Activated CD4-positive, alpha-beta T cell treated with anti-CD3 and anti-CD28 coated beads, Interleukin-2, amount 50 U/mL, for 1 hour (primary cell): ENCODE measurements at regions not wholly inside any gene's neighbourhood (a gene's known extent, or its start where the extent isn't known, plus 50 kb on each side); places are given as distances from the start of the nearest gene placed in this dataset.

Source experiments
- DNase-seq: peaks from one replicate; pipeline ENCODE4 v3.0.0-alpha.2; 2020

DNA sequence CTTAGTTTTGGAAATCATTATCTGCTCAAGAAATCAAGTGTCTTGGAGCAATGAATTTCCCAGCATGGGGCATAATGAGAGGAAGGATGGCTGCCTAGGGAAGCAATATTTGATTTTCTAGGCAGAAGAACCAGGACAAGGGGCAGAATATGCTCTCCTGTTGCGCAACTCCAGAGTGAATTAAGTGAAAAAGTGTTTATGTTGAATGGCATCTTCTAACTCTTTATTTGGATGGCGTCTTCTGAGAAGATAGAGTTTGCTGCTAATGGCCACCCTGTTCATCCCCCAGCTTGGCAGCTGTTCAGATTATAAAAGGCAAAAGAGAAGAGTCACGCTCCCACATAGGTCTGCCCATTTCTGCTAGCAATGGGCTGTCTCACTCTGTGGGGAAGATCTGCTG, 1278.1 kb downstream of the AACS start:
- no peak for DNase-seq

DNA sequence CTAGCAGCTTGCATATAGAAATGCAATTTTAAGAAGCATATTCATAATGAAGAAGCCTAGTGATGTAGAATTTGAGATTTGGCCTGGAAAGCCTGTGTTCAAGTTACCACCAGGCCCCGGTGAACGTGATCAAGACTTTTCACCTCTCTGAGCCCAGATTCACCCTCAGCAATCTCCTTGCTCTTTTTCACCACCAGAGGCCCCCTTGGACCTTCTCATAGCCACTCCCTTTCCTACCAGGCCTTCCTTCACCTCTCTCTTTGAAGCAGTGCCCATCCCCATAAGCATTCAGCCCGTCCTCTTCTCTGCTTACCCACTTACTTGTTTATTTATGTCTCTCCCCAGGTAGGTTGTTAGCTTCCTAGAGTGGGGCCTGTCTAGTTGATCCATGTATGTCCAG, 1280.9 kb downstream of the AACS start:
- DNase-seq = no peak

DNA sequence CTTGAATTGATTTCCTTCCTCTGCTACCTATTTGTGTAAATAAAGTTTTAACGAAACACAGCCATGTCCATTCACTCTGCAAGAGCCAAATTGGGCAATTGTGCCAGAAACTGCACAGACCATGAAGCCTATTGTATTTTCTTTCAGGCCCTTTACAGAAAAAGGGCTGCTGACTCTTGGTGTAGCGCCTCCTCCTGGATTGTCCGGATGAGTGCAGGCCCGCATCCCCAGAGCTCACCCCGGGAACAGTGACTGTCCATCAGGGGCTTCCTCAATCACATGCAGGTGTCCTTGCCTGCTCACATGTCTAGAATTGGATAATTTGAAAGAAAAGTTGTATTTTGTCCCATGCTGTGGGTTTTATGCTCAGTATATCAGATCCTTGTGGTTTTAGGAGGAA, 1282.2 kb downstream of the AACS start:
- DNase-seq = no peak

DNA sequence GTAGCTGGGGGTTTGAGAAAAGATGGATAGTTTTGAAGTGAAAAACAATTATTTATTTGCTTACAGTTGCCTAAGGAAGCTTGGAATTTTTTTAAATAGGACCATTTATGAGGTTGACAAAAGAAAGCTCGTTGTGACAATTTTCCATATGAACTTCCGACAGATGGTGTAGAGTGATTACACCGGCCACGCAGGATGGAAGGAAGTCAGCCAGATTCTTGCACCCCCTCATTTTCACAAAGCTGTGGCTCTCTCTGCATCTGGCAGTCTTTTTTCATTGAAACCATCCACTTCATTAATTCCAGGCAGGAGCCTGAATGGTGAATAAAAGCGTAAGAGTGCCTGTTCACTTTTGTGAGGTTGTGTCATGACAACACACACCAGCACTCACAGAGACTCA, 1284.1 kb downstream of the AACS start:
- DNase-seq = no peak

DNA sequence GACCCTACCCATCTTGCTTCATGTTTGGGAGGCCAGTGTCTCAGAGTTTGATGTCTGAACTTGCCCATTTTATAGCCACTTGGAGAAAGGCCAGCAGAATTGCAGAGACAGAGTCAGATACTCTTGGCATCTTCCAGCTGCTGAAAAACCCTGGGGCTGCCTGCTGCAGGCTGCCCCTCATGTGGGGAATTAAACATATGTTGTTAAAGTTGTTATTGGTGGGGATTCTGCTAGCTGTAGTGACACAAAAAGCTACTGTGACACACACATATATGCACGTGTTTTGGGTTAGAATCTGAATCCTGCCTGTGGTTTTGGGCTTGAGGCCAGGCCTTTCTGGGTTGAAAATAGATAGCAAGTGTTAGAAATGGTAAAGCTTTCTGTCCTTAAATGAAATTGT, 1288.4 kb downstream of the AACS start:
- no peak for DNase-seq

DNA sequence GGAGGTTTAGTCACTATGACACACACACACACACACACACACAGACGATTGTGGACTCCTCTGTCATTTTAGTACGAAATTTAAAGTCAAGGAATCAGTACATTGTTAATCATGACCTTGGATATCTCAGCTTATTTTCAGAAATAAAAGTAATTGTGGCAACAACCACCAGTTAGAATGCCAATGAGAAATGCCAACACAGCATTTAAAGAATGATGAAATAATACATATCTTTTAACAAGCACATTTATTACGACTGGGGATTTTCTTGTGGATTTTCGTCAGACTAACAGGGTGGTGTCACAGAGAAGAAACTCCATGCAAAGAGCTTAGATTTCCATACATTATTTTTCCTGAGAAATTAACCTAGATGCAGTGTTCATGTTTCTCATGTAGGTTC, 1289.4 kb downstream of the AACS start:
- no peak for DNase-seq

DNA sequence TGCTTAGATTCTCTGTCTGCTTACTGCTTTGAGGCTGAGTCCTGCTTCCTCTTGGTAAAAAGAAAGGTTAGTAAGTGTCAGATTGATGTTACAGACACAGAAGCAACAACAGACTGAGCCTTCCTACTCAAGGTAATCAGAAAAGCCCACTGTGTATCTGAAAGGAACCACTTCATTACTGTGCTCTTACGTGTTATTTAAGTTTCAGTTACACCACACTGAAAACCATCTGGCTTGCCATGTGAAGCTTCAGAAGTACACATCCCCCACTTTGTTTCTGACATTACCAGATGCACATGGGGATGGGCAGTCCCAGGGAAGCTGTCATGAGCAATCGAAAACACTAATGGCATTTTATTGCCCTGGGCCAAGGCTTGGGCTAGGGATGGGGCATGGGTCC, 1290.1 kb downstream of the AACS start:
- no peak for DNase-seq

DNA sequence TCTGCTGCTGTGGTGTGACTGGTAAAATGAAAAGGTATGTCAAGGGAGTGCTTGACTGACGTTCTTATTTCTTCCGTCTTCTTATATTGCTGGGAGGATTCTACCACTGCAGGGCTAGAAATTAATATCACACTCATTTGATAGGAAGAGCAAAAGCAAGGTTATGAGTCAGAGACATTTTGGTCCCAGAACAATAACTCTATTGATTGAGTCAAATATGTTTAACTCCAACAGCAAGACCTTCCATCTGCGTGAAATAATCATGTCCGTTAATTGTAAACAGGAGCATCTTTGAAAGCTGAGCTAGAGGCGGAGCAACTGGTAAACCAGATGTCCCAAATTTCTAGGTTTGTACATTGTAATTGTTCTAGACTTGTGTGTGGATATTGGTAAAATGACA, 1293.6 kb downstream of the AACS start:
- DNase-seq = no peak

DNA sequence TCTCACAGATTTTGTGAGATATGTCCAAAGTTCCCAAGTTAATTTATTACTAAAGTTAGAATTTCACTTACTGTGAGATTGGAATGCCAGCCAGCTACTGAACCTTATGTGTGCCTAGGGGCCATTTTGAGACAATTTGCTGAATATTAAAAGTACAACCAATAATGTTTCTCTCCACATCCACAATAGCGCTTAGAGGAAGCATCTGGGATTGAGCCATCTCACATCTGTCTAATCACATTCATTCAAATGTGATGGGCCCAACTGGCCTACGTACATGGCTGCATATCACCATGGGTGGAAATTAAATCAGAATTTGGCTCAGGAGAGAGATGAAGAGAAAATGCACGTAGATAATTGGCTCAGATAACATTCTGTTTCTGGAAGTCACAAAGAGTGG, 1294.0 kb downstream of the AACS start:
- DNase-seq = no peak

DNA sequence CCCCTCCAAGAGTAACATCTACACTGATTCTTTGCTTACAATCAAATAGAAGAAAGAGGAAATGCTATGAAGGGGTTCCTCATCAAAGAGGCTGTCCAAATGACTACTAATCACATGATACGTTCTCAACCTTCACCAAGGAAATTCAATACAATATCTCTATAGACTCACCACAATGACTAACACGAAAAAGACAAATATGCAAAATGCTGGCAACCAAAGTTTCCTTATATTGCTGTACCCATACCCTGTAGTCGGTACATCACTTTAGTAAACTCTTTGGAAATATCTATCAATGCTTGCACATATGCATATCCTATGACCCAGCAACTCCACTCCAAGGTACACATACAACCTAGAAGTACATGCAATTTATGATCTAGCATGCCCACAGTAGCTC, 1296.6 kb downstream of the AACS start:
- no peak for DNase-seq

DNA sequence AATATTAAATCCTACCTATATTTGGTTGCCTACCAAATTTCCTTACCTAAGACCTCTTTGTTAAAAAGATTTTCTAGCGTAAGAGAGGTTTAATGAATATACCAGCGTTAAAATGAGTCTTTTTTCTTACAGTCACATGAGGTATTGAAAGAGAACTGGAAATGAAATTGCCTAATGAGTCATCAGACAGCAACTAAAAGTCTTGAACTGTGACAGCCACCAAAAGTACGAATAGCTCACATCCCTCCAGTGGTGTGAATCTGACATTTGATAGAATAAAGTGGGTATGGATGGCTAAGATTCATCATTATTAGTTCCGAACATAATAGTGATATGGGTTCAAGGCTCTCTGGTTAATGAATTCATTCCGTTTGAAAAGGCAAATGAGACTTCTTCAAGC, 1297.3 kb downstream of the AACS start:
- no peak for DNase-seq

DNA sequence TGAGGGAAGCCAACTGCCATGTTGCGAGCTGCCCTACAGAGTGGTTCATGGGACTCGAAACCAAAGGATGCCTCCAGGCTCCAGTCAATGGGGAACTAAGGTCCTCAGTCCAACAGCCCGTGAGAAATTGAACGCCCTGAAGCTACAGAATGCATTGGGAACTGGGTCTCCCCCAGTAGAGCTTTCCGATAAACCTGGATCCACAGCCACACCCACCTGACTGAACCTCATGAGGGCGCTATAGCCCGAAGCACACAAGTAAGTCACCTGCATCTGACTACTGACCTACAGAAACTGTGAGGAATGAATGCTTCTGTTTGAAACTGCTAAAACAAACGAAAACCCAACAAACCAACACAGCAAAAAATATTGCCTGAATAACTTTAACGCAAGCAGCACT, 1297.7 kb downstream of the AACS start:
- no peak for DNase-seq

DNA sequence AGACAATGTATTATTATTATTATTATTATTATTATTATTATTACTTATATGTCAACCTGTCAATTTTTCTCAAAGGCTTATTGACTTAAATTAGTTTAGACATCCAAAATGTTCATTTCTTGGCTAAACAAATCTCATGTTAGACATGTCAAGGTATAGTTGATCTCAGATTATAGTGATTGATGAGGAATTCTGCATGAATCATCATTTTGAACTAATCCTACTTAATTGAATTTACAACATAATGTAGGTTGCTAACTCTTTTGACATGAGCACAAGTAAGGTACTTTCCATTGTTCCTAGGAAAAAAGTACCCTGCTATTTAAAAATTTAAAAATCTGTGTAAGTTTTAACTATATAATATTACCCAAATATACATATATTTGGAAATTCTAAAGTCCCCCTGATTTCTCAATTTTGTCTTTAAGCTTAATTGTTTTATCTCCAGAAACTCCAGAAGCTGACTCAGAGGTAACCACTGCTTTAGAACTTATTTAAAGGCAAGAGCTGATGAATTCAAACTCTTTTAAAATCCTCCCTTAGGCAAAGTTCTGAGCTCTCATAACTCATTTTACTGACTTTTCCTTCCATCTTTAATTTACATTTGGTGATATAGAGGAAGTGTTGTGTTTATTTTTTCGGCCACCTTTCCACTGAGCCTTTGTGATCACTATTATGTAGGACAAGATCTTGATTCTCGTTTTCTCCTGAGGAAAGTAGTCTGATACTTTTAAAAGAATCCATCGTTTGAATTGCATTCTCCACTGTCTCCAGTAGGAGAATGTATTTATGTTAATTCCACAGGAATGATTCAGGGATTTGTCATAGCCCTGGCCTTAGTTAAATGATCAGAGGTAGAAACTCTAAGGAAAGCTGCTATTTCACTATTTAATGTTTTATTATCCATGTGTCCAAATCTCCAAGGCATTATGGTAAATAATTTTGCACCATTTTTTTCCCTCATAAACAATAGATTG, 1304.5 kb downstream of the AACS start:
- DNase-seq = no peak

DNA sequence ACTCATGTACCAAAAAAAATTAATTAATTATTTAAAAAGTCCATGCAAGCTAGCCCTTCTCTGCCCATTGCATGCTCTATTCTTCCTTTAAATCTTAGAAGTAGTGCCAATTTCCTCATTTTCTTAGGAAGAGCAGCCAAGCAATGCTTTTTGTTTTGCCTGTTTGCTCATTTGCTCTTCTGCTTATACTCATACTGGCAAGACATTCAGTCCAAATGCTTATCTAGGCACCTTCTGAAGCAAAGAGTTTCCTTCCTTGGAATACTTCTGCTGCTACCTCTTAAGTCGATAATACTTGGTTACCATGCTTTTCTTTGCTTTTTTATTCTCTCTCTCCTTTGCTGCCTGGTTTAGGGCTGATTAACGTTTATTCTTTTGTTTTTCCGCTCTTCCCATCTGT, 1318.3 kb downstream of the AACS start:
- DNase-seq = no peak

DNA sequence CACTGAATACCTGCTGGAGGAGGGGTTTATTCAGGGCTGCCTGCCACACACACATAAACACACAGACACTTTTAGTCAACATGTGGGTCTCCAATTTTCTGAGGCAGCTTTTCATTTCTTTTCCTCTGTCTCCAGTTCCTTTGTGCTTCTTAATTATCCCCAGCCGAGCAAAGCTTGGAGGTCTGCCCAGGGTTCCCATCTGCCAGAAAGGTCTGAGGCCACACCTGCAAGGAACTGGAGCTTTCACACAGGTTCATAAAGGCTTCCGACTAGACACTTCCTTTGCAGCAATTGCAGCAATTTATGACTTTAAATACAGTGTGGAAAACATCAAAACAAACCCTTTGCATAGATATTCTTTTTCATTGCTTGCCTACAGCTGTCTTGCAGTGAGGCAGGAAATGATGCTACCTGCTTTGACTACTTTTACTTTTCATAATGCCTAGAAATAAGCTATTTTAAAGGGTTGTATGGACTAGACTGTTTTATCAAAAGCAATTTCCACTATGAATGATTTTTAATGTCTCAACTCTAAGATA, 1318.9 kb downstream of the AACS start:
- DNase-seq = no peak

DNA sequence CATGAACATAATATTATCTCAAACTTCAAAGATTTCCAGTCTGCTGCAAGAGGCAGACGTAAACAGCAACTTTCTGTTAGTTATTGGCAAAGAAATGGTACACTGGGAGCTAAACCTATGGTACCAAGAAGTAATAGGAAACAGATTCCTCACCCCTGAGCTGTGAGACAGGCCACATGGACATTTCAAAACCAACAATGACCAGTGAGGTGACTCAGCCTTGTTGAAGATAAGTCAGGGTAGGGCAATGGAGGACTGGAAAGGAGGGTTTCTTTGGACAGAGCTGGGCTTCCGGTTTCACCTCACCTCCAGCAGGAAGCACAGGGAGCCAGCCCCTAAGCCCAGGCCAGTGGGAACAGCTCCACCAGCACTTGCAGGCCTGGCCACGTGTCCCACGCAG, 1320.5 kb downstream of the AACS start:
- no peak for DNase-seq

DNA sequence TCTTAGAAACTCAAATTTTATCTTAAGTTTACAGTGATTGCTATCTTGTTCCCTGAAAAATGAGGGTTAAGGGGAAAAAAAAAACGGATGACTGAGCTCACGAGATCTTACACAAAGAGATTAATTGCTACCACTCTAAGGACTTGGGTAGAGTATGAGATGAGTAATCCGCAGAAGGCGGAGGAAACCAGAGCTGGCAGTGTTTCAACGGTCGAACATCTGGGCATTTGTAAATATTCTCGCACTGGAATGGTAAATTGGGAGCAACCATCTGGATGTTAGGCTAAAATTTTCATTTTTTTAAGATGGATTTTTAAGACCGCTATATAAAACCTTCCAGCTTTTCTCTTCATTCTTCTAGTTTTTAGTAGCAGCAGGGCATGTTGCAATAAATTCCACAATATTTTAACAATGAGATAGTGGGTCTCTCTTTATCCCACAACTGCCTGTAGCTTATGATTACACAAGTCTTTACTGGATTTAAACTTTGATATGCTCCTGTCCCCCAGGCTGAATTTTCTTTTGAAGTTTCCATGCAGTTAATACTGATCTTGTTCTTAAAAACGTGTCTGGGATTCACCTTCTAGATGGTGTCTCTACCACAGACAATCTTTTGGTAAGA, 1324.1 kb downstream of the AACS start:
- no peak for DNase-seq

DNA sequence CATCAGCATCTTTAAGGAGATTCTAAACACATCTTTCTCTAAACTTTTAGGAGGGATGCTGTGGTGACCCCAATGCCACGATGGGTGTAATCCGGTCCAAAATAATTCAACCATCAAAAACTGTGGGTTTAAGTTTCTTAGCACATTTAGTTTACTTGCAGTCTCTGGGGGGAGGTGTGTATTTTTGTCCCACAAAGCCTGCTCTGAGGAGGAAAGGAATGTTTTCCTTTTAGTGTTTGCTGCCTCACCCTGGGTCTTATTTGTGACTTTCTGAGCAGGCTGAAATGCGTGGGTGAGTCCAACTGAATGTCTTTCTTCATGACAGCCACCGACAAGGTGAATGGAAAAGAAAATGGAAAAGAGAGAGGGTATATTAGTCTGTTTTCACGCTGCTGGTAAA, 1324.7 kb downstream of the AACS start:
- DNase-seq = no peak

DNA sequence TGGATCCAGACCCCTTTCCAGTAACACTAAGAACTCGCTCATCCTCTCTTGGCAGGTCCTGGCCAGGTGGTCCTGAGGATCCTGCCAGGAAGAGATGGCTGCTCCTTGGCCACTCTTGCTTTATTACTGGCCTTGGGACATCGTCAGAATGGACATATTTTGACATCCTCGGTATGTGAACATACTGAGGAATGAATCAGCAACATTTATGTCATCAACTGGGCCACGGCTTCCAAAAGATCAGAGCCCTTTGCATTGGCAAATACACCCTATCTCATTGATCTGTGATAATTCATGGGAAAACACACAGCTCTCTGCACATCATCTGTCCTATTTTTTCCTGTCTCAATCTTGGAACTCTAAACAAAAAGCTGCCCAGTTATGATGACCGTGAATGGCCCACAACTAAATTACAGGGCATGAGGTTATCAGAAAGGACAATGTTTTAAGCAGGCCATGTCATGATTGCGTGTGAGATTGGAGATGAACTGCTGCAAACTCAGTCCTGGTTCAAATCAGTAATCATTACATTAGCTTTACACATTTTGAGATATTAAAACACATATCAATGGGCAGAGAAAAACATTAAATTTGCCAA, 1325.8 kb downstream of the AACS start:
- no peak for DNase-seq

DNA sequence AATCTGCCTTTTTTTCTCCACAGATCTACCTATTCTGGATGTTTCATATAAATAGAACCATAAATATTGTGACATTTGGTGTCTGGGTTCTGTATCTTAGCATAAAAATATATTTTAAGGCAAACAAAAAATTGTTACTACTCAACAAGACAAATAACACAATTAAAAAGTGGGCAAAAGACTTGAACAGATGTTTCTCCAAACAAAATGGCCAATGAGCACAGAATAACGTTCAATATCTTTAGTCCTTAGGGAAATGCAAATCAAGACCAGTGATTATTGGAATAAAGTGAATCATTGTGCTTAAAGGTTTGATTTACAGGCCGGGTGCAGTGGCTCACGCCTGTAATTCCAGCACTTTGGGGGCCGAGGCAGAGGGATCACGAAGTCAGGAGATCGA, 1331.3 kb downstream of the AACS start:
- DNase-seq = no peak

DNA sequence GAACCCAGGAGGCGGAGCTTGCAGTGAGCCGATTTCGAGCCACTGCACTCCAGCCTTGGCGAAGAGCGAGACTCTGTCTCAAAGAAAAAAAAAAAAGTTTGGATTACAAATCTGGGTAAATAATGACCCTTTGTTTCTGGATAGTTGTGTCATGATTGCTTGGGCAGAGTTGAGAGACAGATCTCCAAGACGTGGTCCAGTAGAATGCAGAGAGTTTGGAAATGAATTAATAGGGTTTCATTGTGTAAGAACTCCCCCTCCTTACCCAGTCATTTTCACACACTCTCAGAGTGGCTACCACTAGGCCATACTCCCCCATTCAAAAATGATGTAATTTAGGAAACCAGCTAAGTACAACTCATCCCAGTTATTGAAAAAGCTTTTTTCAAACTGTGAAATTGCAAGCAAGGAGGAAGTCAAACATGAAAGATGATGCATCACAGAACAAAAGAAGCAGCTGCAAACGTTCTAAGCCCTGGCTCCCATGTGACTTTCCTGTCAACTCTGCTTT, 1331.9 kb downstream of the AACS start:
- DNase-seq = no peak

DNA sequence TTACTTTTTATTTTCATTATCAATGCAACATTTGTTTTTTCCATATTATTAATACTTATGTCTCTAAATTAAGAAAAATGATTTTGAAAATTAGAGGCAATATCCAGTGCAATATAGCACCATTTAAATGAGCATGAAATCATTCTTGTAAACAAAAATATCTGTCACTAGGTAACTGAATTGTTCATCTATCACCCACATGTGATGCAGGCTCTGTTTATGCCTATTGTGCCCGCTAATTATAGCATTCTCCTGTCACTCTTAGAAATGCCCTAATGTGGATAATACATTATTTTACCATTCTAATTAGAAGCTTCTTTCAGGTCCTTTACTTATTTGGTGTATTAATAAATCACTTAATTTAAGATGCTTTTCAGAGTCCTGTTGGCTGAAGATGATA, 1332.4 kb downstream of the AACS start:
- no peak for DNase-seq

DNA sequence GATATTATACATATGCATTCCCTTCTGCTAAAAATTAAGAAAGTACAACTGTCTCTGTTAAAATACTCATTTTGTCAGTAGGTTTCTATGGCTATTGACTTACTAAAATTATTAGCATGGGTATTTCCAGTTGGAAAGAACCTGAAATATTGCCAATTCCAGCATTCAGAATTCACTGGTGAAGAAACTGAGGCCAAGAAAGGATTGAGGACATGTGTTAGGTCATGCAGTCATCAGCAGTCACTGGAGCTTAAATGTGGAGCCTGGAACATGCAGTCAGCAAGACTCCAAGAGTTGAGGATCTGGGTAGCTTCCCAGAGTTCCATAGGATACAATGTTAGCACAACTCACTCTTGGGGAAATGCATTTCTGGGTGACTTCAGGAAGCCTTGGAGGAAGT, 1335.6 kb downstream of the AACS start:
- DNase-seq = no peak
